Erythroblast (primary cell): ENCODE measurements at regions not wholly inside any gene's neighbourhood (a gene's known extent, or its start where the extent isn't known, plus 50 kb on each side); places are given as distances from the start of the nearest gene placed in this dataset.

ENCODE experiments used
- GATA1 ChIP-seq: IDR thresholded peaks from 2 replicates; pipeline ENCODE4 v1.6.1; 2011; ENCODE audit warnings: low read depth, mild to moderate bottlenecking, control low read depth, low read length, moderate library complexity
- POLR2A ChIP-seq: IDR thresholded peaks from 2 replicates; pipeline ENCODE4 v1.6.1; 2011; ENCODE audit warnings: mild to moderate bottlenecking, low read length

DNA sequence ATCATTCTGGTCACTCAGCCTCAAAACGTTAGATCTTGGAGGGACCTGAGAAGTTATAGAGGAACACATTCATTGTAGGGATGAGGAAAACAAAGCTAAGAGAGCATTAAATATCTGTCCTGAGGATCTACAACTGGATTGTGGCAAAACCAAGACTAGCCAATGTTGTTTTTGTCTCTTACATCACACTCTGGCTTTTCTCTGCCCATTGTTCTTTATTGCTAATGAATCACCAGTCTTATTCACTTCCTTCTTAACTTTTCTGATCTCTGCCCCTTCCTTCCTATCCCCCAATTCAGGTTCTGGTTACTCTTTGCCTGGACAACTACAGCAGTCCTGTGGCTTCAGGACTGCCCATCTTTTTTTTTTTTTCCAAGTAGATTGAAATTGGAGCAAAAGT is 57.0 kb upstream of the PREP start:
- TF ChIP-seq POLR2A: no peak
- TF ChIP-seq GATA1: no peak
